ENCODE measurements at regions not wholly inside any gene's neighbourhood (a gene's known extent, or its start where the extent isn't known, plus 50 kb on each side); places are given as distances from the start of the nearest gene placed in this dataset.

- TF ChIP-seq CTCF (IDR thresholded peaks at IDR 0.05) (no peak), POLR2A (IDR thresholded peaks at IDR 0.05) (no peak)
Measured at GRCh38 chr2:120518819-120519218, 172.9 kb downstream of the INHBB start.
